Body of pancreas (tissue), 4 donors: ENCODE measurements at regions not wholly inside any gene's neighbourhood (a gene's known extent, or its start where the extent isn't known, plus 50 kb on each side); places are given as distances from the start of the nearest gene placed in this dataset.

ENCODE experiments used
- POLR2A ChIP-seq, 3 donors: fragments of 450-650 bp; IDR thresholded peaks; one replicate each; pipeline ENCODE4 v1.6.1; 2016; ENCODE audit warnings: antibody characterized with exemption in 3 of 3, mild to moderate bottlenecking in 2 of 3
- TF ChIP-seq, protein P1 (sequence below), 7 experiments: fragments of 450-650 bp in 4 of 7; fragments of 200-600 bp in 3 of 7; sonication (generic) in 3 of 7; IDR thresholded peaks; one replicate each; pipeline ENCODE4 v1.5.1; 2016 to 2019; ENCODE audit warnings: antibody characterized with exemption in 7 of 7

DNA sequence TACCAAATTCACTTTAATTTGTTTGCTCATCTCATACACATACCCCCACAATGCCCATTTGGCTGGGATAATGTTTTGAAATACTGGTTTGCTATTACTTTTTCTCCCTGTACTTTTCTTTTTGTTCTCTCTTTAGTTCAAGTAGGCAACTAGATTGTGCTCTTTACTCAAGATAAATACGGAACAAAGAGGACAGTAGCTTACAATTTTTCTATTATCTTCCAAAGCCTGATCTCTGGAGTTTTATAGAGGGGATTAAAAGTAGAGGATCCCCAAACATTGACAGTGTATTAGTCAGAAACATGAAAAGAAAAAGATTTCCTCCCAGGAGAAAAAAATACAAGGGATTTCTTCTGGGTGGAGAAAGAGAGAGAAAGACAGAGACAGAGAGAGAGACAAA is 102.1 kb upstream of the FSCB start:
- TF ChIP-seq, protein P1, sequence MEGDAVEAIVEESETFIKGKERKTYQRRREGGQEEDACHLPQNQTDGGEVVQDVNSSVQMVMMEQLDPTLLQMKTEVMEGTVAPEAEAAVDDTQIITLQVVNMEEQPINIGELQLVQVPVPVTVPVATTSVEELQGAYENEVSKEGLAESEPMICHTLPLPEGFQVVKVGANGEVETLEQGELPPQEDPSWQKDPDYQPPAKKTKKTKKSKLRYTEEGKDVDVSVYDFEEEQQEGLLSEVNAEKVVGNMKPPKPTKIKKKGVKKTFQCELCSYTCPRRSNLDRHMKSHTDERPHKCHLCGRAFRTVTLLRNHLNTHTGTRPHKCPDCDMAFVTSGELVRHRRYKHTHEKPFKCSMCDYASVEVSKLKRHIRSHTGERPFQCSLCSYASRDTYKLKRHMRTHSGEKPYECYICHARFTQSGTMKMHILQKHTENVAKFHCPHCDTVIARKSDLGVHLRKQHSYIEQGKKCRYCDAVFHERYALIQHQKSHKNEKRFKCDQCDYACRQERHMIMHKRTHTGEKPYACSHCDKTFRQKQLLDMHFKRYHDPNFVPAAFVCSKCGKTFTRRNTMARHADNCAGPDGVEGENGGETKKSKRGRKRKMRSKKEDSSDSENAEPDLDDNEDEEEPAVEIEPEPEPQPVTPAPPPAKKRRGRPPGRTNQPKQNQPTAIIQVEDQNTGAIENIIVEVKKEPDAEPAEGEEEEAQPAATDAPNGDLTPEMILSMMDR (IDR thresholded peaks at IDR 0.05): no peak
- no peak for TF ChIP-seq POLR2A (IDR thresholded peaks at IDR 0.05)
